DOHH2 (cell line): ENCODE measurements at regions not wholly inside any gene's neighbourhood (a gene's known extent, or its start where the extent isn't known, plus 50 kb on each side); places are given as distances from the start of the nearest gene placed in this dataset.

Experiments
- H3F3A ChIP-seq: fragments of 200-600 bp; sonication (generic), shearing (Covaris generic); 2 replicates; pipeline ENCODE4 v1.6.0; 2016; ENCODE audit warnings: antibody characterized with exemption, mild to moderate bottlenecking; ENCODE audit not compliant: control insufficient read depth, insufficient read depth
- H3K27ac ChIP-seq: fragments of 200-600 bp; sonication (generic); 2 replicates; pipeline ENCODE4 v1.5.1; 2014; ENCODE audit warnings: low read depth, mild to moderate bottlenecking, low read length, moderate library complexity
- H3K27me3 ChIP-seq: fragments of 200-600 bp; sonication (generic); 2 replicates; pipeline ENCODE4 v1.6.1; 2014; ENCODE audit warnings: mild to moderate bottlenecking, low read length, mixed read lengths; ENCODE audit not compliant: control insufficient read depth
- H3K36me3 ChIP-seq: fragments of 200-600 bp; sonication (generic); 2 replicates; pipeline ENCODE4 v1.6.1; 2014; ENCODE audit warnings: mild to moderate bottlenecking, low read length, moderate library complexity, mixed read lengths; ENCODE audit not compliant: control insufficient read depth
- H3K4me1 ChIP-seq: fragments of 200-600 bp; sonication (generic); 2 replicates; pipeline ENCODE4 v1.6.1; 2014; ENCODE audit warnings: mild to moderate bottlenecking, low read length, mixed read lengths; ENCODE audit not compliant: control insufficient read depth
- H3K4me2 ChIP-seq: fragments of 200-600 bp; sonication (generic); 2 replicates; pipeline ENCODE4 v1.6.0; 2014; ENCODE audit warnings: mild to moderate bottlenecking, low read length, moderate library complexity
- H3K4me3 ChIP-seq: fragments of 200-600 bp; sonication (generic); 2 replicates; pipeline ENCODE4 v1.5.1; 2014; ENCODE audit warnings: mild to moderate bottlenecking, low read length, mixed read lengths
- H3K79me2 ChIP-seq: fragments of 200-600 bp; sonication (generic); 2 replicates; pipeline ENCODE4 v1.6.1; 2014; ENCODE audit warnings: mild to moderate bottlenecking, low read length, mixed read lengths; ENCODE audit not compliant: control insufficient read depth
- H3K9me2 ChIP-seq: fragments of 200-600 bp; sonication (generic); replicated peaks from 2 replicates; pipeline ENCODE4 v1.6.1; 2014; ENCODE audit warnings: mild to moderate bottlenecking, low read length, mixed read lengths; ENCODE audit not compliant: control insufficient read depth
- H3K9me3 ChIP-seq: fragments of 200-600 bp; sonication (generic); 2 replicates; pipeline ENCODE4 v1.6.1; 2014; ENCODE audit warnings: antibody characterized with exemption, low read length, mixed read lengths; ENCODE audit not compliant: control insufficient read depth, insufficient read depth
- H4K20me1 ChIP-seq: fragments of 200-600 bp; sonication (generic); 2 replicates; pipeline ENCODE4 v1.6.0; 2014; ENCODE audit warnings: low read depth, mild to moderate bottlenecking, antibody characterized with exemption, low read length, moderate library complexity; ENCODE audit not compliant: control insufficient read depth, insufficient read depth
- CTCF ChIP-seq: fragments of 200-600 bp; sonication (generic); IDR thresholded peaks from one replicate; pipeline ENCODE4 v1.5.1; 2014; ENCODE audit warnings: antibody characterized with exemption, mild to moderate bottlenecking, low read depth, low read length; ENCODE audit not compliant: poor library complexity, severe bottlenecking
- EZH2phosphoT487 ChIP-seq: fragments of 200-600 bp; sonication (generic); IDR thresholded peaks from 2 replicates; pipeline ENCODE4 v1.6.1; 2017; ENCODE audit warnings: borderline replicate concordance, mild to moderate bottlenecking, antibody characterized with exemption, low read length, moderate library complexity, mixed read lengths

DNA sequence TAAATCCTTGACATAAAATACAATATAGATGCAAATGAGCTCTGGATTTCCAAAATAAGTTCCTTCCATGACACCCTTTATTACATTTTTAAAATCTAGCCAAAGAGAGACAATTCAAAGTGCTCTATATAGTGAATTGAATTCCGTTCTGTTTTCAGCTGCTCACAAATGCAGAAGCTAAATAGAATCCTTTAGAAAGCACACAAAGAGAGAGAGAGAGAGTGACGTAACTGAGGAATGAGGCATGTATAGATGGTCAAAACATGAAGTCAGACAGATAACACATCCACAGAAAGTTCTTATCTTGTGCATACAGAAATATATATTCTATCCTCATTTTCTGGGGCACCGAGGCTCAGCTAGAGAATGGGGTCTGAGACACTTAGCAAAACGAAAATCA lies 344.7 kb upstream of the NETO1 start:
- H3F3A ChIP-seq, result no peaks in the 10 kb centered on the region
- H3K27me3 ChIP-seq, result no peaks in the 10 kb centered on the region
- no peak overlapping the region for H3K27ac ChIP-seq
- TF ChIP-seq EZH2phosphoT487 (no peak), CTCF (no peak)
- H3K79me2 ChIP-seq, result no peaks in the 10 kb centered on the region
- no peaks in the 10 kb centered on the region for H3K36me3 ChIP-seq
- no peaks in the 10 kb centered on the region for H3K9me2 ChIP-seq
- no peak overlapping the region for H3K4me2 ChIP-seq
- no peaks in the 10 kb centered on the region for H4K20me1 ChIP-seq
- H3K9me3 ChIP-seq, result no peaks in the 10 kb centered on the region
- no peak overlapping the region for H3K4me3 ChIP-seq
- no peaks in the 10 kb centered on the region for H3K4me1 ChIP-seq

- Histone ChIP-seq H3K36me3 (no peaks in the 10 kb centered on the region), H3K27me3 (no peaks in the 10 kb centered on the region), H3F3A (no peaks in the 10 kb centered on the region), H3K79me2 (no peaks in the 10 kb centered on the region), H3K4me1 (no peaks in the 10 kb centered on the region), H3K4me3 (no peak overlapping the region), H3K9me2 (no peaks in the 10 kb centered on the region), H3K4me2 (no peak overlapping the region), H3K9me3 (no peaks in the 10 kb centered on the region), H4K20me1 (no peaks in the 10 kb centered on the region), H3K27ac (no peak overlapping the region)
- TF ChIP-seq EZH2phosphoT487 (no peak), CTCF (no peak)
Measured at GRCh38 chr18:73201940-73202339, 334.2 kb upstream of the NETO1 start.

- no peaks in the 10 kb centered on the region for H3K79me2 ChIP-seq
- no peak overlapping the region for H3K4me3 ChIP-seq
- no peaks in the 10 kb centered on the region for H3K36me3 ChIP-seq
- no peak overlapping the region for H3K4me2 ChIP-seq
- H3K27me3 ChIP-seq, result no peaks in the 10 kb centered on the region
- no peak overlapping the region for H3K27ac ChIP-seq
- TF ChIP-seq CTCF, result no peak
- TF ChIP-seq EZH2phosphoT487, result no peak
- H3K4me1 ChIP-seq, result no peaks in the 10 kb centered on the region
- no peaks in the 10 kb centered on the region for H4K20me1 ChIP-seq
- no peaks in the 10 kb centered on the region for H3K9me2 ChIP-seq
- no peaks in the 10 kb centered on the region for H3K9me3 ChIP-seq
- H3F3A ChIP-seq, result no peaks in the 10 kb centered on the region
Measured at GRCh38 chr18:73199151-73199550, 331.4 kb upstream of the NETO1 start.

GRCh38 chr18:73189718-73190117 lies 321.9 kb upstream of the NETO1 start:
- no peaks in the 10 kb centered on the region for H3K79me2 ChIP-seq
- no peaks in the 10 kb centered on the region for H3K36me3 ChIP-seq
- H3K9me2 ChIP-seq, result no peaks in the 10 kb centered on the region
- TF ChIP-seq EZH2phosphoT487 (no peak), CTCF (no peak)
- no peaks in the 10 kb centered on the region for H3K4me1 ChIP-seq
- no peak overlapping the region for H3K27ac ChIP-seq
- H3K9me3 ChIP-seq, result no peaks in the 10 kb centered on the region
- no peak overlapping the region for H3K4me2 ChIP-seq
- no peaks in the 10 kb centered on the region for H4K20me1 ChIP-seq
- no peaks in the 10 kb centered on the region for H3F3A ChIP-seq
- H3K27me3 ChIP-seq, result no peaks in the 10 kb centered on the region
- H3K4me3 ChIP-seq, result no peak overlapping the region
